ENCODE measurements at regions not wholly inside any gene's neighbourhood (a gene's known extent, or its start where the extent isn't known, plus 50 kb on each side); places are given as distances from the start of the nearest gene placed in this dataset.
A peak's percentile ranks its signal among the peaks of the same experiment; 100 is the strongest.

DNA sequence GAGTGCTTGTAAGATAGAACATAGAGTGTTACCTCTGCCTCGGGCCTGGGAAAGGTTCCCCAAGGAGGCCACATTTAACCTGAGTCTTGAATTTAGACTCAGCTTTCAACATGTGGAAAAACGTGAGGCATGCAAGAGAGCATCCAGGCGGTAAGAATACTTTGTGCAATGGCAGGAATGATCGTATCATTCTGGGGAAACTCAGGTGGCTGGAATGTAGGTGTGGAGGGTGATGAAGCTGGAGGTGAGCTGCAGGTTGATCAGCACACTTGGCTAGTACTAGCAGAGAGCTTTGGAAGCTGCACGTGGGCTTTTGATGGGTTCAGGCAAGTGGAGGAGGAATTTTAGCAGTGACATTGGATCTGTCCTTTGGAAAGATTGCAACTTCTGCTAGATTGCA is 270.3 kb upstream of the RAG2 start:
- DNase-seq (ENCODE audit: low read depth), result peak; percentile 8
- FAIRE-seq, result no peak
- Histone ChIP-seq H3K4me3 (ENCODE audit: low read depth, low read length) (no peak overlapping the region), H3K27me3 (ENCODE audit: control insufficient read depth, insufficient read depth, low read length) (no peaks in the 10 kb centered on the region), H3K36me3 (ENCODE audit: control insufficient read depth, insufficient read depth, low read length) (no peaks in the 10 kb centered on the region)
- TF ChIP-seq, protein P1, sequence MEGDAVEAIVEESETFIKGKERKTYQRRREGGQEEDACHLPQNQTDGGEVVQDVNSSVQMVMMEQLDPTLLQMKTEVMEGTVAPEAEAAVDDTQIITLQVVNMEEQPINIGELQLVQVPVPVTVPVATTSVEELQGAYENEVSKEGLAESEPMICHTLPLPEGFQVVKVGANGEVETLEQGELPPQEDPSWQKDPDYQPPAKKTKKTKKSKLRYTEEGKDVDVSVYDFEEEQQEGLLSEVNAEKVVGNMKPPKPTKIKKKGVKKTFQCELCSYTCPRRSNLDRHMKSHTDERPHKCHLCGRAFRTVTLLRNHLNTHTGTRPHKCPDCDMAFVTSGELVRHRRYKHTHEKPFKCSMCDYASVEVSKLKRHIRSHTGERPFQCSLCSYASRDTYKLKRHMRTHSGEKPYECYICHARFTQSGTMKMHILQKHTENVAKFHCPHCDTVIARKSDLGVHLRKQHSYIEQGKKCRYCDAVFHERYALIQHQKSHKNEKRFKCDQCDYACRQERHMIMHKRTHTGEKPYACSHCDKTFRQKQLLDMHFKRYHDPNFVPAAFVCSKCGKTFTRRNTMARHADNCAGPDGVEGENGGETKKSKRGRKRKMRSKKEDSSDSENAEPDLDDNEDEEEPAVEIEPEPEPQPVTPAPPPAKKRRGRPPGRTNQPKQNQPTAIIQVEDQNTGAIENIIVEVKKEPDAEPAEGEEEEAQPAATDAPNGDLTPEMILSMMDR (IDR thresholded peaks at IDR 0.05; ENCODE audit: insufficient read depth, low read length, severe bottlenecking), result no peak

DNA sequence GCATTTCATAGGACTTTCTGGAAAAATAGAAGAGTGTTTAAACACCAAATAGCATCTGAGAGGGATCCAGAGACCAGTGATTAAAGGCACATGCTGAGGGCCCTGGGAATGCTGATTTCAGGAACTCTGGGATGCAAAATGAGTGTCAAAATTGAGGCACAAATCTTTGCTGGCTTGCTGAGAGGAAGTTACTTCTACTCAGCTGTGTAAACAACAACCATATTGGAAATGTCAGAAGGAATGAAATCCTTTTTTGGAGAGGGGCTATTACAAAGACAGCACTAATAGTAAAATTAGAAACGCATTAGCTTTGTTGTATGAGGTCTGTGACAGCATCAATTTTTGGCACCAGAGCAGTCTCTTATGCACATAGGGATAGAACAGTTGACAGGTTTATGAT is 267.8 kb upstream of the RAG2 start:
- TF ChIP-seq, protein P1 (IDR thresholded peaks at IDR 0.05; ENCODE audit: insufficient read depth, low read length, severe bottlenecking), result no peak
- Histone ChIP-seq H3K36me3 (ENCODE audit: control insufficient read depth, insufficient read depth, low read length) (no peaks in the 10 kb centered on the region), H3K27me3 (ENCODE audit: control insufficient read depth, insufficient read depth, low read length) (no peaks in the 10 kb centered on the region), H3K4me3 (ENCODE audit: low read depth, low read length) (no peak overlapping the region)
- DNase-seq (ENCODE audit: low read depth) (no peak), FAIRE-seq (no peak)

DNA sequence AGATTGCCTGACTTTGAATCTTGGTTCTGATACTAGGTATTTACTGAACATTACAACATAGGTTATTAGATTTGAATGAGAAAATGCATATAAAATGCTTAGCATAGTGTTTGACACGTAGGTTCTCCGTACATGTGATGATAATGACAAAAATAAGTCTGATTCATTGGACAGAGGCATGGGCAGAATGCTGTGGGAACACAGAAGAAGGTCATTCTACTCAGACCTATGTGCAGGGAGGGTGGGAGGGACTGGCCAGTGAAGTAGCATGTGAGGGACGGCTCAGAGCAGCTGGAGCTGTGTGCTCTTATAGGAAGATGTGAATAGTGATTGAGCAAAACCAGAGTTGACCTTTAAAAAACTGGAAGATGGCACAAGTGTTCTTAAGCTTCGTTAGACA is 256.8 kb upstream of the RAG2 start:
- H3K27me3 ChIP-seq (ENCODE audit: control insufficient read depth, insufficient read depth, low read length), result no peaks in the 10 kb centered on the region
- TF ChIP-seq, protein P1 (IDR thresholded peaks at IDR 0.05; ENCODE audit: insufficient read depth, low read length, severe bottlenecking), result no peak
- H3K36me3 ChIP-seq (ENCODE audit: control insufficient read depth, insufficient read depth, low read length), result no peaks in the 10 kb centered on the region
- no peak overlapping the region for H3K4me3 ChIP-seq (ENCODE audit: low read depth, low read length)
- FAIRE-seq (no peak), DNase-seq (ENCODE audit: low read depth) (no peak)

DNA sequence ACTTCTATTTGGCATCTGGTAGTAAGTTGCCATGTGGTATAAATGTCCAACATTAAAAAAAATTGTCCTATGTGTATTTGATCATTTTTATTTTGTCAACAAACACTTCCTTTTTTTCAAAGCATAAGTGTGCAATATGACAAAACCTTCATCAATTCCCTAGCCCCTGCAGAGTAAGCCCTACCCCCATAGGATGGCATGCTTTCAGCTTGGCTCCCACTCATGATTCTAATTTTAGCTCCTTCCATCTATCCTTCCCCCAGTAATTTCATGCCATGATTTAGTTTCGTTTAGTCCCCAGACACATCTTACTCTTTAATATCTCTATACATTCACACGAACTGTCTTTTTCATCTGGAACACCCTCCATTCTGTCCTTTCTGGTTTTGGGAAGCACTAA is 250.6 kb upstream of the RAG2 start:
- H3K27me3 ChIP-seq (ENCODE audit: control insufficient read depth, insufficient read depth, low read length), result no peaks in the 10 kb centered on the region
- TF ChIP-seq, protein P1 (IDR thresholded peaks at IDR 0.05; ENCODE audit: insufficient read depth, low read length, severe bottlenecking), result no peak
- no peaks in the 10 kb centered on the region for H3K36me3 ChIP-seq (ENCODE audit: control insufficient read depth, insufficient read depth, low read length)
- H3K4me3 ChIP-seq (ENCODE audit: low read depth, low read length), result no peak overlapping the region
- FAIRE-seq, result no peak
- DNase-seq (ENCODE audit: low read depth), result no peak

DNA sequence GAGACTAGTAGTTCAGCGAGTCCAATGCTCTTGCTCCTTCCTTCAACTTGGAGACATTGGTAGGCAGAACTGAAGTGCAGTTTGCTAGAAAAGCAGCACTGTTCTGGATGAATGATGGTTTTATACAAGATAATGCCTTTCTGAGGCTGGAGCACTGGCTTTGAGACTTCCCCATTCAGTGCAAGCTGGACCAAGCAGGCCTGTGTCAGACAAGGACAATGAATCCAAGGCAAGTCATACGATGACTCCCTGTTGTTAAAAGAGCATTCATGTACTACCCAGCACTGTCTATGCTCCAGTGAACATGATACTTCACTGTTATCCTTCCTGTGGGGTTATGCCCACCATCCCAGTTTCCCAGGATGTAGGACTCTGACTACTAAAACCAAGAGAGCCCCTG is 242.3 kb upstream of the RAG2 start:
- TF ChIP-seq, protein P1 (IDR thresholded peaks at IDR 0.05; ENCODE audit: insufficient read depth, low read length, severe bottlenecking), result no peak
- no peak overlapping the region for H3K4me3 ChIP-seq (ENCODE audit: low read depth, low read length)
- DNase-seq (ENCODE audit: low read depth) (no peak), FAIRE-seq (no peak)
- H3K27me3 ChIP-seq (ENCODE audit: control insufficient read depth, insufficient read depth, low read length), result no peaks in the 10 kb centered on the region
- H3K36me3 ChIP-seq (ENCODE audit: control insufficient read depth, insufficient read depth, low read length), result no peaks in the 10 kb centered on the region

DNA sequence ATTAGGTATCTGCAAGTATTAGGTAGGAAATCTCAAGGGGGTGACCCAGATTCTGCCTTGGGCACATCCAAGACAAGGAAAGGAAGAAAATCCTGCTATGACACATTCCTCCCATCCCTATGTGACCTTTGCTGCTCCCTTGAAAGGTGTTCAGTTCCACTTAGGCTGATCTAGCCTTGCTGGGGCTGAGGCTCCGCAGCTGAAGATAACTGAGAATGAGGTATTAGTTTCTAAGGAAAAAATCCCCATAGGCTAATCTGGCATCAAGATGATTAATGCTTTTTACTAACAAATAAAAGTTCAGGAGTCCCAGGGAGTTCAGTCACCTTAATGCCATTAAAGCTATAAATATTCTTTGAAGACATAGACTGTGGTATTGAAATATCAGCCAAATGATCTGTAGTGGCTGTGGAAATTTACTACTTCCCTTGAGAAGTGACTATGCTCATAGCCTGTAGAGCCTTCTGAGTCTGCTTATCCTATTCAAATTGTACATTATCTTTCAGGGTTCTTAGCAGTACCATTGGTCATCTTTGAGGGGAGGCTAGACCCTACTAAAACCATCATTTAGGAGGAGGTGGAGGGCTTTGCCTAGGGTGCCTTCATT is 239.9 kb upstream of the RAG2 start:
- TF ChIP-seq, protein P1 (IDR thresholded peaks at IDR 0.05; ENCODE audit: insufficient read depth, low read length, severe bottlenecking), result no peak
- Histone ChIP-seq H3K36me3 (ENCODE audit: control insufficient read depth, insufficient read depth, low read length) (no peaks in the 10 kb centered on the region), H3K27me3 (ENCODE audit: control insufficient read depth, insufficient read depth, low read length) (no peaks in the 10 kb centered on the region), H3K4me3 (ENCODE audit: low read depth, low read length) (no peak overlapping the region)
- FAIRE-seq, result no peak
- no peak for DNase-seq (ENCODE audit: low read depth)

Data from bronchial epithelial cell (primary cell).